ENCODE measurements at regions not wholly inside any gene's neighbourhood (a gene's known extent, or its start where the extent isn't known, plus 50 kb on each side); places are given as distances from the start of the nearest gene placed in this dataset.

- no peak for DNase-seq
Measured at GRCh38 chr3:22609139-22609538, 594.0 kb upstream of the UBE2E2 start.

DNA sequence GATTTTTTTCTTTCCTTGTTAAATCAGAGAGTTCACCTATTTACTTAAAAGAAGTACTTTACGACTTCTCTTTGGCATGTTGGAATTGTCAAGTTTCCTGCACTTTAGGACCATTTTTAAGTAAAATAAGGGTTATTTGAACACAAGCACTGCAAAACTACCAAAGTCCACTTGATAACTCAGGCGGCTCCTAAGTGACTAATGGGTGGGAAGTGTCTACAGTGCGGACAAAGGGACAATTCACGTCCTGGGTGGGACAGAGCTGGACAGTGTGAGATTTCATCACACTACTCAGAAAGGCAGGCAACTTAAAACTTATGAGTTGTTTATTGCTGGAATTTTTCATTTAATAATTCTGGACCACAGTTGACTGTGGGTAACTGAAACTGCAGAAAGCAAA is 590.2 kb upstream of the UBE2E2 start:
- DNase-seq = no peak

DNA sequence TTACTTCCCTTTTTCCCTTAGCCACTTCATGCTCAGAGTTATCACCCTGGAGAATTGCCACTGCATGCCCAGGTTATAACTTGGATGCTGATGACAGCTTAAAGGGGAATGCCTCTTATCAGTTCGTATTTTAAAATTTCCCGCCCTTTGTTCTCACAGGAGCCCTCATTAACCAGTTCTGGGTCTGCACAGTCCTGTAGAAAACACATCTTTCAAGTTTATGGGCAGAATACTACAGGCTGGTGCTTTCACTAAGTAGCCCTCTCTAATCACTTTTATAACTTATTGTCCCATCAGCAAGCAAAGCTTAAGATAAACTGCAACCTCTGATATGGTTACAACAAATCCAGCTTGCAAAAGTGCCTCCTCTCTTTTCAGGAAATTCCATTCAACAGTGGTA is 587.3 kb upstream of the UBE2E2 start:
- DNase-seq = no peak

DNA sequence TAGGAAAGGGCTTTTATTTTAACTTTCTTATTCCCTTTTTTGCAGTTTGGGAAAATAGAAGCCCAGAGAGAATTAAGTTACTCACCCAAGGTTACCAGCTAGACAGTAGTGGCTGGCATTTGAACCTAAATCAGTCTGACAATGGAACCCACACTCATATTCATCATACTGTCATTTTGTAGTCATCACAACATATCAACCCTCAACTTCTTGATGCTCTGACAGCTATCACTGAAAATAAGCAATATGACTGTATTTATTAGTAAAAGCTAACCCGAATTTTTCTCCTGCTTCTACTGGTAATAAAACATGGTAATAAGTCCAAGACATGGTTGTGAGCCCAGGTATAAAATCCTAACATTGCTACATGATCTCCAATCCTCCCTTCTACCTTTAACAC is 585.8 kb upstream of the UBE2E2 start:
- no peak for DNase-seq

DNA sequence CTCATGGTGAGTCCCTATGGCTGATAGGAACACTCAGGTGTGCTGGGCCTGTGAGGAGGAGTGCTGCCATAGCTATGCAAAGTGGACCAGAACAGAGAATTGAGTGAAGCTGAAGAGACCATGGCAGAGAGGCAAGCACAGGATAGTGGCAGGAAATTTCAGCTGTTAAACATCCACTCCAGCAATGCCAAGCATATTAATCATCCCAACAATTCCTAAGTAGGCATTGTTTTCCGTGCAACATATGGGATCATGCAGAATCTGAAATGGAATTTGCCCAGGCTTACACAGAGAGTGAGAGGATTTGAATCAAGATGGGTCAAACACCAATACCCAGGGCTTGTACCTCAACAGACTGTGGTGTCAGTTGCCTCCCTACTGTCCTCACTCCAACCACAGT is 582.6 kb upstream of the UBE2E2 start:
- no peak for DNase-seq

- DNase-seq = no peak
Measured at GRCh38 chr3:22621205-22621809, 581.8 kb upstream of the UBE2E2 start.

DNA sequence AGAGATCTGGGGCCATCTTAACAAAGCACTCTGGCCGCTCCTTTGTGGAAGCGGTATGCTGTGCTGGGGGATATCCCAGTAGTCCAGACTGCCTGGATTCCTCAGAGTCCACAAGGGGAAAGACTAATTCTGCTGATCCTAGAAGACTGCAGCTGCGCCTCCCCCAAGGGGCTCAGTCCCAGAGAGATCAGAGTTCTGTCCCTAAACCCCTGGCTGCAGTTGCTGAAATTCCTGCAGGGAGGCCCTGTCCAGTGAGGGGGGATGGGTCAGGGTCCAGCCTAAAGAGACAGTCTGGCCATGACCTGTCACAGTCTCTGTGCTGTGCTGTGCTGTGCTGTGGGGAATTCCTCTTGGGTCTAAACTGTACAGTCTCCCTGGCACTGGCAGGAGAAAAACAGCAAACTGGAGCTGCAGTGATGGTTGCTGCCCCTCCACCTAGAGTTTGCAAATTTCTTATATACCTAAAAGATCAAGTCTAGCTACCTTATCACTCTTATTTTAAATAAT is 575.1 kb upstream of the UBE2E2 start:
- no peak for DNase-seq

DNA sequence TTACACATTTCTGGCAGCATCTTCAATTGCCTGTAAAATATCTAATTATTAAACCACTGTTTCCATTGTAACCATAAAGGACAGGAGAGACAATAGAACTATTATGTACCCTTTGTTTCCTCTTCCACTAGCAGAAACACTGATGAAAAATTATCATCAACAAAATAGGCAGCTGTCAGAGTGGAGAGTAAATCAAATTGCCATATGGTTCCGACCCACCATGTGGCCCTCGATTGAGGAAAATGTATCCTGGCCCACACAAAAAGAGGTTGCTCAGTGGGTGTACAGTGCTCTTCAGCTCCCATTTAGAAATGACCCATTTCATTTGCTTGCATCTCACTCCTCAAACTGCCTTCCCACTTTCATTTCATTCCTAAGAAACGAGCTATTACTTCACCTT is 570.6 kb upstream of the UBE2E2 start:
- no peak for DNase-seq

- DNase-seq = no peak
Measured at GRCh38 chr3:22634433-22634832, 568.7 kb upstream of the UBE2E2 start.

DNA sequence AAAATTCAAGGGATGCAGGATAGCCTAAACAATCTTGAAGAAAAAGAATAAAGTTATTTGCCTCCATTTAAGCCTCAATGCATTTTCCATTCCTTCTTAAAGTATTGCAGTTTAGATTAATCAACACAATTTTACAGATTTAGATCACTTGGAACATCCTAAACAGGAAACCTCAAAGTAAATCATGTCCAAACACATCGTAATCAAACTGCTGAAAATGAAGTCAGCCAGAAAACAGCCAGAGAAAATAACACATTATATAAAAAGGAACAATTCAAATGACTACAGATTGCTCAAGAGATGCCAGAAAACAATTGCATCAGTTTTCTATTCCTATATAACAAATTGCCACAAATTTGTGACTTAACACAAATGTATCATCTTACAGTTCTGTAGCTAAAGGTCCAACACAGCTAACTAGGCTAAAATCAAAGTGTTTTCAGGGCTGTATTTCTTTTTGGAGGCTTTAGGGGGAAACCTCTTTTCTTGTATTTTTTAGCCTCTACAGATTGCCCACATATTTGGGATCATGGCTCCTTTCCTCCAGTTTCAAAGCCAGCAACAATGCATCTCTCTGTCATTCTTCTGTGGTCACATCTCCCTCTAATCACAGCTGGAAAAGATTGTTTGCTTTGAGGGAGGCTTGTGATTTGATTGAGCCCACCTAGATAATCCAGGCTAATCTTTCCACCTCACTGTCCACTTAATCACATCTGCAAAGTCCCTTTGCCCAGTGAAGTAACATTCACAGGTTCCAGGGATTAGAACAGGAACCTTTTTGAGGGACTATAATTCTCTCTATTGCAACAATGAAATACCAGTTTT is 543.3 kb upstream of the UBE2E2 start:
- DNase-seq = peak; percentile 29

DNA sequence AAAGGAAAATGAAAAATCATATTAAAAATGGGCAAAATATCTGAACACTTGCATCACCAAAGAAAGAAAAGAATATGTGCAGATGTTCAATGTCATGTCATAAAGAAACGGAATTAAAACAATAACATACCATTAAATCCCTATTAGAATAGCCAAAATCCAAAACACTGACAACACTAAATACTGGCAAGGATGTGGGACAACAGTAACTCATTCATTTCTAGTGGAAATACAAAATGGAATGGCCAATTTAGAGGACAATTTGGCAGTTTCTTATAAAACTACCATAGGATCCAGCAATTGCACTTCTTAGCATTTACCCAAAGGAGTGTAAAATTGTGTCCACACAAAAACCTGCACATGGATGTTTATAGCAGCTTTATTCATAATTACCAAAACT is 542.5 kb upstream of the UBE2E2 start:
- DNase-seq = peak; percentile 8

GRCh38 chr3:22661121-22661700 is 541.9 kb upstream of the UBE2E2 start:
- no peak for DNase-seq

- DNase-seq = no peak
Measured at GRCh38 chr3:22665528-22665927, 537.6 kb upstream of the UBE2E2 start.

DNA sequence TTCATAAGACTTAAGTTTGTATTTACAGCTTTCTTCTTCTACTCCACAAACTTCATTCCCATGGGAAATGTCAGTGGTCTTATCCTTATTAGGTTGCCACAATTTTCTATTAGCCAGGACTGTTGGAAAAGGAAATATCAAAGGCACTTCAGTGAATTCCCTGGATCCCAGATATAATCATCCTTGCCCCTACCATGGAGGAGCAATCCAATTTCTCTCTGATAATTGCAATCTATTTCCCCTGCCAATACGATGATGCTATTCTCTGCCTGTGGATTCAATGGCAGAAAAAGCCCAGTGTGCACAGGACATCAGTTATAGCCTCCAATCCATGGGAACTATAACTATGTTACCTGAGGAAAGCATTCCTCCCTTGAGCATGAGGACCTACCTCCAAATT is 536.4 kb upstream of the UBE2E2 start:
- DNase-seq = no peak

GRCh38 chr3:22671848-22672247 is 531.3 kb upstream of the UBE2E2 start:
- no peak for DNase-seq

- no peak for DNase-seq
Measured at GRCh38 chr3:22684739-22685138, 518.4 kb upstream of the UBE2E2 start.

- no peak for DNase-seq
Measured at GRCh38 chr3:22685597-22685996, 517.5 kb upstream of the UBE2E2 start.

DNA sequence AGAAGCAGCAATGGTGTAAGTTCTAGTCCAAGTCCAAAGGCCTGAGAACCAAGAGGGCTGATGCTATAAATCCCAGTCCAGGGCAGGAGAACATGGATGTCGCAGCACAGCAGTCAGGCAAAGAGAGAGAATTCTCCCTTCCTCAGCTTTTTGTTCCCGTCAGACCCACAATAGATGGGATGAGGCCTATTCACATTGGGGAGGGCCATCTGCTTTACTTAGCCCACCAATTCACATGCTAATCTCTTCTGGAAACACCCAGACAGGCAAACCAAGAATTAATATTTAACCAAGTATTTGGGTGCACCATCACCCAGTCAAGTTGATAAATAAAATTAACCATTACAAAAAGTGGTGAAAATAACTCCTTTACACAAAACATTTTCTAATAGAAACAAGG is 511.7 kb upstream of the UBE2E2 start:
- DNase-seq = no peak

DNA sequence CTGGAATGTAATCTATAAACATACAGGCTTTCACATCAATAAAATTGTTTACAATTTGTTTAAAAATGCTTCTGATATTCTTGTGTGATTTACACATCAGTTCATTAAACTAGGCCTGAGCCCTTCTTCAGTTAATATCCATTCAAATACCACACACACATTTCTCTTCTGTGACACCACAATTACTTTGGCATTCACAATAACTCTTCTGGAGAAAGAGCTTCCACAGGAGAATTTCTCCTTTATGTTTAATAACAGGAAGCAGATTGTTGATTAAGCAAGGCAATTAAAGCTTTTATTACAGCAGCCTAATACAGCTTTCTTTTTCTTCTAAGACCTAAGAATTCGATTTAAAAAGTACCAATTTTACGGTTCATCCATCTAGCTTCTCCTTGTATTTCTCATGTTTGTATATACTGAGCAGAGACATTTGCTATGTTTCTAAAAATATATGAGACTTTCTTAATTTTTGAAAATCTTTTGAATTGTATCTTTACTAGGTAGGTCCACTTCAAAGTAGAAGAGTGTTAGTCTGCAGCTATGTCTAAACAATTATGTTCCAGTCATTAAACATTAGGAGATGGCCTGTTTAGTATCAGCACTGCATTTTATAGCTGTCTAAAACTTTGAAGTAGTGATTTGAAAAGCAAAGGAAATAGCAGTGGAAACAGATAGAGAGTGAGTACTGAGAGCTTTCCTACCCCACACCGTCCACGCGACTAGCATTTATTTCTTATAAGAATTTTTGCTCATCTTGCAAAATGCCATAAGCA is 511.1 kb upstream of the UBE2E2 start:
- no peak for DNase-seq

GRCh38 chr3:22700876-22701275 is 502.3 kb upstream of the UBE2E2 start:
- no peak for DNase-seq

DNA sequence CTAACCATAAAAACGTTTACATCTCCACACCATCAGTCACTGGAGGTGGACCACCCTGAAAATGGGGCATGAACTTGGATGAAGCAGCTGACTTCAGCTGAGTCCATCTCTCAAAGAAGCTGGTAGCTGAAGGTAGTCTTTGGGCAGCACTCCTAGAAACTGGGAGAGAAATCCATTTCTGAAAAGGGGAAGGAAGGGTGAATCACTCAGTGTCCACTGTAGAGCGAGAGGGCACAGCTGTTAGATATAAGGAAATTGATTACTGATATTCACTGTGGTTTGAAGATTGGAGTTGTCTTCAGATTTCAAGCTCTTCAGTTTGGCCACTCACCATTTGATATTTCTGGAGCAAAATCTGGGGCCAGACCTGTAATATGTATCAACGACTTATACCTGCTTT is 499.0 kb upstream of the UBE2E2 start:
- DNase-seq = no peak

DNA sequence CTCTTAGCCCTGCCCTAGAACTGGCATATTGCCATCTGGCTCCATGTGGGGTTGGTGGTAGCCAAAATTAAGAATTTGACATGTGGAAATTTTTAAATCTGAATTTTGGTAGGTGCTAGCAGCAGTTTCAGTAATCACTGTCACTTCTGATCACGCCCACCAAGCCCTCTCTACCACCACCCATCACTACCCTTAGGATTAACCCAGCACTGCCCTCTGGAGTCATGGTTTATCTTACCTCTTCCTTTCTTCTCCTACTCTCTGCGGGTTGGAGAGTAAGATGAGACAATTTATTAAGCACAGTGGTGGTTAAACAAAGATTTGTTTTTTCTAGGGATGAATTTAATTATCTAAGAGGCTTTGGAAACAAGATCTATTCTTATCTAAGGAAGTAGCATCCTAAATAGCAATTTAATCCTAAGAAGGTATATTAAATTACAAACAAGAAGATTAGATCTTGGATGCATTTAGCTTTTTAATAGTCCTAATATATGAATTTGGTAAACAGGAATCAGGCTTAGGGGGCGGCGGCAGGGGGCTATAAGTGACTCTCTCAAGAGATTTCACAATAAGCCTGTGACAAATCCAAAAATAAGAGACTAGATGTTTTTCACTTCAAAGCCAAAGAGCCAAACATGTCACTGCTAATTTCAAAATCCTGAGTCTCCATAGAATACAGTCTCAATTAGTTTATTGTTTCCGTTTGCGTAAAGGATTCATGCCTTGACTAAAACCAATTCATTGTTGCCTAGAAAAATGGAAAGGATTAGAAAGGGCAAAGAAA is 498.4 kb upstream of the UBE2E2 start:
- DNase-seq = no peak

Measured in hindlimb muscle (tissue), 1 donor.